SK-N-SH treated with all-trans-retinoic acid at 6 μM for 48 hours (cell line): ENCODE measurements at regions not wholly inside any gene's neighbourhood (a gene's known extent, or its start where the extent isn't known, plus 50 kb on each side); places are given as distances from the start of the nearest gene placed in this dataset.
A peak's percentile ranks its signal among the peaks of the same experiment; 100 is the strongest.

Source experiments
- ATAC-seq: fragments of 200-7000 bp; cut with Tn5 transposase; 3 replicates; pipeline ENCODE4 v1.9.1; 2020; ENCODE audit warnings: mild to moderate bottlenecking, moderate library complexity
- ARNTL ChIP-seq: fragments of 450-650 bp; formaldehyde crosslinking; IDR thresholded peaks from 2 replicates; pipeline ENCODE4 v1.5.0; 2020; ENCODE audit warnings: low read depth, mild to moderate bottlenecking, moderate library complexity, borderline replicate concordance
- BACH2 ChIP-seq: fragments of 250-450 bp; sonication (Bioruptor Pico); IDR thresholded peaks from 2 replicates; pipeline ENCODE4 v1.9.0; 2021; ENCODE audit warnings: mild to moderate bottlenecking, borderline replicate concordance
- CSDC2 ChIP-seq: fragments of 250-450 bp; sonication (Bioruptor Pico); IDR thresholded peaks from 2 replicates; pipeline ENCODE4 v1.5.0; 2020; ENCODE audit warnings: mild to moderate bottlenecking, moderate library complexity
- CSRNP3 ChIP-seq: fragments of 250-450 bp; sonication (Bioruptor Pico); IDR thresholded peaks from 2 replicates; pipeline ENCODE4 v1.5.1; 2021; ENCODE audit warnings: mild to moderate bottlenecking, moderate library complexity
- ESRRG ChIP-seq: fragments of 250-450 bp; sonication (Bioruptor Pico); IDR thresholded peaks from 2 replicates; pipeline ENCODE4 v1.6.1; 2021; ENCODE audit warnings: mild to moderate bottlenecking
- GLIS3 ChIP-seq: fragments of 250-450 bp; sonication (Bioruptor Pico); IDR thresholded peaks from 2 replicates; pipeline ENCODE4 v1.5.0; 2020; ENCODE audit warnings: mild to moderate bottlenecking, moderate library complexity
- ISL1 ChIP-seq: fragments of 250-450 bp; sonication (Bioruptor Pico); IDR thresholded peaks from 2 replicates; pipeline ENCODE4 v2.1.2; 2022; ENCODE audit warnings: mild to moderate bottlenecking, moderate library complexity
- OSR1 ChIP-seq: fragments of 250-450 bp; sonication (Bioruptor Pico); IDR thresholded peaks from 2 replicates; pipeline ENCODE4 v1.8.0; 2022; ENCODE audit warnings: moderate library complexity, mild to moderate bottlenecking, inconsistent platforms
- RARB ChIP-seq: fragments of 250-450 bp; sonication (Bioruptor Pico); IDR thresholded peaks from 2 replicates; pipeline ENCODE4 v1.8.0; 2021; ENCODE audit warnings: mild to moderate bottlenecking, moderate library complexity
- SNAI2 ChIP-seq: fragments of 250-450 bp; sonication (Bioruptor Pico); IDR thresholded peaks from 2 replicates; pipeline ENCODE4 v1.5.0; 2020; ENCODE audit warnings: mild to moderate bottlenecking, moderate library complexity
- TCF4 ChIP-seq: fragments of 250-450 bp; sonication (Bioruptor Pico); IDR thresholded peaks from 2 replicates; pipeline ENCODE4 v1.8.0; 2021; ENCODE audit warnings: mild to moderate bottlenecking, moderate library complexity, borderline replicate concordance
- TOX ChIP-seq: fragments of 250-450 bp; sonication (Bioruptor Pico); IDR thresholded peaks from 2 replicates; pipeline ENCODE4 v1.8.0; 2021; ENCODE audit warnings: mild to moderate bottlenecking, moderate library complexity, borderline replicate concordance
- ZC3H10 ChIP-seq: fragments of 250-450 bp; sonication (Bioruptor Pico); IDR thresholded peaks from 2 replicates; pipeline ENCODE4 v1.5.1; 2021; ENCODE audit warnings: mild to moderate bottlenecking, moderate library complexity
- ZFP3 ChIP-seq: fragments of 250-450 bp; sonication (Bioruptor Pico); IDR thresholded peaks from 2 replicates; pipeline ENCODE4 v1.5.0; 2020; ENCODE audit warnings: mild to moderate bottlenecking, moderate library complexity
- ZFP30 ChIP-seq: fragments of 450-650 bp; formaldehyde crosslinking; IDR thresholded peaks from 2 replicates; pipeline ENCODE4 v1.5.0; 2022; ENCODE audit warnings: mild to moderate bottlenecking, moderate library complexity
- ZNF565 ChIP-seq: fragments of 450-650 bp; formaldehyde crosslinking; conservative IDR thresholded peaks from 2 replicates; pipeline ENCODE4 v1.5.0; 2020; ENCODE audit warnings: low read depth, mild to moderate bottlenecking, moderate library complexity
- ZNF70 ChIP-seq: fragments of 450-650 bp; formaldehyde crosslinking; IDR thresholded peaks from 2 replicates; pipeline ENCODE4 v1.5.0; 2020; ENCODE audit warnings: mild to moderate bottlenecking, moderate library complexity
- TF ChIP-seq, protein P1 (sequence below): fragments of 250-450 bp; sonication (Bioruptor Pico); IDR thresholded peaks from 2 replicates; pipeline ENCODE4 v1.5.0; 2020; ENCODE audit warnings: mild to moderate bottlenecking, moderate library complexity
- TF ChIP-seq, protein P2 (sequence below): fragments of 250-450 bp; sonication (Bioruptor Pico); IDR thresholded peaks from 2 replicates; pipeline ENCODE4 v1.8.0; 2021; ENCODE audit warnings: low read depth, mild to moderate bottlenecking, moderate library complexity, borderline replicate concordance

- TF ChIP-seq ARNTL (CRISPR knock-in tag) (no peak), ZFP3 (CRISPR knock-in tag) (no peak), BACH2 (CRISPR knock-in tag) (no peak), RARB (no peak), TCF4 (CRISPR knock-in tag) (no peak), ZNF565 (CRISPR knock-in tag) (no peak), ESRRG (CRISPR knock-in tag) (no peak), ZC3H10 (no peak), TOX (no peak), GLIS3 (CRISPR knock-in tag) (no peak), CSDC2 (CRISPR knock-in tag) (no peak), ZNF70 (CRISPR knock-in tag) (no peak), CSRNP3 (CRISPR knock-in tag) (no peak)
- TF ChIP-seq, protein P1, sequence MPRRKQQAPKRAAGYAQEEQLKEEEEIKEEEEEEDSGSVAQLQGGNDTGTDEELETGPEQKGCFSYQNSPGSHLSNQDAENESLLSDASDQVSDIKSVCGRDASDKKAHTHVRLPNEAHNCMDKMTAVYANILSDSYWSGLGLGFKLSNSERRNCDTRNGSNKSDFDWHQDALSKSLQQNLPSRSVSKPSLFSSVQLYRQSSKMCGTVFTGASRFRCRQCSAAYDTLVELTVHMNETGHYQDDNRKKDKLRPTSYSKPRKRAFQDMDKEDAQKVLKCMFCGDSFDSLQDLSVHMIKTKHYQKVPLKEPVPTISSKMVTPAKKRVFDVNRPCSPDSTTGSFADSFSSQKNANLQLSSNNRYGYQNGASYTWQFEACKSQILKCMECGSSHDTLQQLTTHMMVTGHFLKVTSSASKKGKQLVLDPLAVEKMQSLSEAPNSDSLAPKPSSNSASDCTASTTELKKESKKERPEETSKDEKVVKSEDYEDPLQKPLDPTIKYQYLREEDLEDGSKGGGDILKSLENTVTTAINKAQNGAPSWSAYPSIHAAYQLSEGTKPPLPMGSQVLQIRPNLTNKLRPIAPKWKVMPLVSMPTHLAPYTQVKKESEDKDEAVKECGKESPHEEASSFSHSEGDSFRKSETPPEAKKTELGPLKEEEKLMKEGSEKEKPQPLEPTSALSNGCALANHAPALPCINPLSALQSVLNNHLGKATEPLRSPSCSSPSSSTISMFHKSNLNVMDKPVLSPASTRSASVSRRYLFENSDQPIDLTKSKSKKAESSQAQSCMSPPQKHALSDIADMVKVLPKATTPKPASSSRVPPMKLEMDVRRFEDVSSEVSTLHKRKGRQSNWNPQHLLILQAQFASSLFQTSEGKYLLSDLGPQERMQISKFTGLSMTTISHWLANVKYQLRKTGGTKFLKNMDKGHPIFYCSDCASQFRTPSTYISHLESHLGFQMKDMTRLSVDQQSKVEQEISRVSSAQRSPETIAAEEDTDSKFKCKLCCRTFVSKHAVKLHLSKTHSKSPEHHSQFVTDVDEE (CRISPR knock-in tag) = no peak
- no peak for ATAC-seq
These were observed 119.9 kb upstream of the LHX8 start for GRCh38 chr1:75014250-75014649.

- ATAC-seq = no peak
- no peak for TF ChIP-seq BACH2 (CRISPR knock-in tag)
- TF ChIP-seq ISL1 (CRISPR knock-in tag) = no peak
- TF ChIP-seq ARNTL (CRISPR knock-in tag) = no peak
- TF ChIP-seq, protein P2, sequence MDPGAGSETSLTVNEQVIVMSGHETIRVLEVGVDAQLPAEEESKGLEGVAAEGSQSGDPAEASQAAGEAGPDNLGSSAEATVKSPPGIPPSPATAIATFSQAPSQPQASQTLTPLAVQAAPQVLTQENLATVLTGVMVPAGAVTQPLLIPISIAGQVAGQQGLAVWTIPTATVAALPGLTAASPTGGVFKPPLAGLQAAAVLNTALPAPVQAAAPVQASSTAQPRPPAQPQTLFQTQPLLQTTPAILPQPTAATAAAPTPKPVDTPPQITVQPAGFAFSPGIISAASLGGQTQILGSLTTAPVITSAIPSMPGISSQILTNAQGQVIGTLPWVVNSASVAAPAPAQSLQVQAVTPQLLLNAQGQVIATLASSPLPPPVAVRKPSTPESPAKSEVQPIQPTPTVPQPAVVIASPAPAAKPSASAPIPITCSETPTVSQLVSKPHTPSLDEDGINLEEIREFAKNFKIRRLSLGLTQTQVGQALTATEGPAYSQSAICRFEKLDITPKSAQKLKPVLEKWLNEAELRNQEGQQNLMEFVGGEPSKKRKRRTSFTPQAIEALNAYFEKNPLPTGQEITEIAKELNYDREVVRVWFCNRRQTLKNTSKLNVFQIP (CRISPR knock-in tag) = no peak
These were observed 111.2 kb upstream of the LHX8 start for GRCh38 chr1:75023005-75023404.

DNA sequence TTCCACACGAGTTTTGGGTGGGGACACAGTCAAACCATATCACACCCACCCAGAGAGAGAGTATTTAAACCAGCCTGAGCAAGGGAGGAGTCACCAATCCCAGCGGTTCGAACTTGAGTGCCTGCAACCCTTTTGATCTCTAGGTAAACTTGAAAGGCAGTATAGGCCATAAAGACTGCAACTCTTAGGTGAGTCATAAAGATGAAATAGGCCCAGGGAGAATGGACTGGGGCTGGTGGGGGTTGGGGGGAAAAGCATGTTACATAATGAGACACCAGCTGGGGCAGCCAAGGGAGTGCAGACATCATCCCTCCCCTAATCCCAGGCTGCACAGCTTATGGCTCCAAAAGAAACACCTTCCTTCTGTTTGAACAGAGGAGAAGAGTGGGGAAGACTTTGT is 99.8 kb upstream of the LHX8 start:
- TF ChIP-seq ESRRG (CRISPR knock-in tag) = no peak
- no peak for TF ChIP-seq OSR1 (CRISPR knock-in tag)
- no peak for TF ChIP-seq TOX
- TF ChIP-seq ZFP3 (CRISPR knock-in tag) = no peak
- no peak for TF ChIP-seq ZFP30
- TF ChIP-seq SNAI2 (CRISPR knock-in tag) = no peak
- no peak for TF ChIP-seq TCF4 (CRISPR knock-in tag)
- no peak for TF ChIP-seq ZNF70 (CRISPR knock-in tag)
- no peak for TF ChIP-seq ARNTL (CRISPR knock-in tag)
- TF ChIP-seq ZNF565 (CRISPR knock-in tag) = no peak
- TF ChIP-seq CSDC2 (CRISPR knock-in tag) = no peak
- TF ChIP-seq RARB = no peak
- no peak for ATAC-seq

GRCh38 chr1:75035536-75035935 is 98.7 kb upstream of the LHX8 start:
- TF ChIP-seq ZNF565 (CRISPR knock-in tag) = no peak
- ATAC-seq = no peak

- TF ChIP-seq ARNTL (CRISPR knock-in tag) = no peak
- TF ChIP-seq BACH2 (CRISPR knock-in tag) = no peak
- TF ChIP-seq ISL1 (CRISPR knock-in tag) = no peak
- TF ChIP-seq ZNF70 (CRISPR knock-in tag) = no peak
- TF ChIP-seq, protein P1 (CRISPR knock-in tag) = no peak
- TF ChIP-seq ESRRG (CRISPR knock-in tag) = no peak
- peak; percentile 82 for ATAC-seq
These were observed 81.0 kb upstream of the LHX8 start for GRCh38 chr1:75053207-75053606.
